22Rv1 (cell line): ENCODE measurements at regions not wholly inside any gene's neighbourhood (a gene's known extent, or its start where the extent isn't known, plus 50 kb on each side); places are given as distances from the start of the nearest gene placed in this dataset.

ENCODE experiments used
- CTCF ChIP-seq: fragments of 450-650 bp; IDR thresholded peaks from 2 replicates; pipeline ENCODE4 v1.5.1; 2017; ENCODE audit warnings: mild to moderate bottlenecking
- ZFX ChIP-seq: fragments of 450-650 bp; IDR thresholded peaks from 2 replicates; pipeline ENCODE4 v1.6.1; 2017; ENCODE audit warnings: antibody characterized with exemption, borderline replicate concordance

- TF ChIP-seq CTCF (no peak), ZFX (no peak)
These were observed 420.1 kb downstream of the PREX1 start for GRCh38 chr20:48407710-48408109.
